Upper lobe of right lung (tissue), 1 donor: ENCODE measurements at regions not wholly inside any gene's neighbourhood (a gene's known extent, or its start where the extent isn't known, plus 50 kb on each side); places are given as distances from the start of the nearest gene placed in this dataset.

ENCODE experiments used
- ATAC-seq: fragments of 200-7000 bp; cut with Tn5 transposase; one replicate; pipeline ENCODE4 v1.9.1; 2020; ENCODE audit warnings: mild to moderate bottlenecking, moderate library complexity
- DNase-seq: peaks from one replicate; pipeline ENCODE4 v3.0.0-alpha.2; 2020
- H3K27ac ChIP-seq: fragments of 200-600 bp; one replicate; pipeline ENCODE4 v1.8.0; 2022
- H3K27me3 ChIP-seq: fragments of 200-600 bp; one replicate; pipeline ENCODE4 v1.8.0; 2022; ENCODE audit warnings: mild to moderate bottlenecking
- H3K36me3 ChIP-seq: fragments of 200-600 bp; one replicate; pipeline ENCODE4 v1.8.0; 2022
- H3K4me1 ChIP-seq: fragments of 200-600 bp; one replicate; pipeline ENCODE4 v1.8.0; 2022
- H3K4me3 ChIP-seq: fragments of 200-600 bp; one replicate; pipeline ENCODE4 v1.8.0; 2022; ENCODE audit warnings: mild to moderate bottlenecking
- H3K9me3 ChIP-seq: fragments of 200-600 bp; one replicate; pipeline ENCODE4 v1.8.0; 2022
- CTCF ChIP-seq: fragments of 200-600 bp; IDR thresholded peaks from one replicate; pipeline ENCODE4 v1.8.0; 2022; ENCODE audit warnings: antibody characterized with exemption
- intact Hi-C: fragments of 100-400 bp; cut with DNase I; formaldehyde crosslinking; loops from one replicate; pipeline ENCODE4 v1.11.0; 2022
- donor health status: DM: no; HTN: yes; CAD: no; lungs with severe emphysema.

- DNase-seq (no peak), ATAC-seq (no peak)
- no peak overlapping the region for H3K4me3 ChIP-seq
- no peak for TF ChIP-seq CTCF
- H3K36me3 ChIP-seq: no peaks in the 10 kb centered on the region
- no peaks in the 10 kb centered on the region for H3K4me1 ChIP-seq
- no peak overlapping the region for H3K27ac ChIP-seq
- H3K27me3 ChIP-seq: no peaks in the 10 kb centered on the region
- intact Hi-C loops: no loop called here
- no peaks in the 10 kb centered on the region for H3K9me3 ChIP-seq
Observed at GRCh38 chr13:72050251-72050650, 183.2 kb upstream of the DACH1 start.

- Histone ChIP-seq H3K27me3 (no peaks in the 10 kb centered on the region), H3K9me3 (no peaks in the 10 kb centered on the region), H3K36me3 (no peaks in the 10 kb centered on the region), H3K4me1 (no peaks in the 10 kb centered on the region), H3K4me3 (no peak overlapping the region), H3K27ac (no peak overlapping the region)
- DNase-seq (no peak), ATAC-seq (no peak)
- intact Hi-C loops: no loop called here
- no peak for TF ChIP-seq CTCF
Observed at GRCh38 chr13:72043366-72043765, 176.4 kb upstream of the DACH1 start.

- intact Hi-C loops: no loop called here
- H3K27me3 ChIP-seq: no peaks in the 10 kb centered on the region
- DNase-seq (no peak), ATAC-seq (no peak)
- no peaks in the 10 kb centered on the region for H3K9me3 ChIP-seq
- no peak for TF ChIP-seq CTCF
- H3K27ac ChIP-seq: no peak overlapping the region
- no peaks in the 10 kb centered on the region for H3K36me3 ChIP-seq
- H3K4me1 ChIP-seq: no peaks in the 10 kb centered on the region
- H3K4me3 ChIP-seq: no peak overlapping the region
Observed at GRCh38 chr13:72041165-72041564, 174.2 kb upstream of the DACH1 start.

GRCh38 chr13:72039126-72039525, 172.1 kb upstream of the DACH1 start:
- no peak for TF ChIP-seq CTCF
- intact Hi-C loops: no loop called here
- ATAC-seq: no peak
- H3K36me3 ChIP-seq: no peaks in the 10 kb centered on the region
- H3K27me3 ChIP-seq: no peaks in the 10 kb centered on the region
- DNase-seq: no peak
- H3K4me1 ChIP-seq: no peaks in the 10 kb centered on the region
- no peaks in the 10 kb centered on the region for H3K9me3 ChIP-seq
- no peak overlapping the region for H3K4me3 ChIP-seq
- H3K27ac ChIP-seq: no peak overlapping the region

- no peak for TF ChIP-seq CTCF
- no peaks in the 10 kb centered on the region for H3K36me3 ChIP-seq
- H3K9me3 ChIP-seq: peaks cover 8% of the 10 kb centered on the region
- DNase-seq (no peak), ATAC-seq (no peak)
- H3K4me3 ChIP-seq: no peak overlapping the region
- no peak overlapping the region for H3K27ac ChIP-seq
- intact Hi-C loops: no loop called here
- no peaks in the 10 kb centered on the region for H3K27me3 ChIP-seq
- no peaks in the 10 kb centered on the region for H3K4me1 ChIP-seq
Observed at GRCh38 chr13:72029981-72030380, 163.0 kb upstream of the DACH1 start.

- ATAC-seq: no peak
- H3K9me3 ChIP-seq: peaks cover 8% of the 10 kb centered on the region
- intact Hi-C loops: no loop called here
Observed at GRCh38 chr13:72025836-72026235, 158.8 kb upstream of the DACH1 start.

More at GRCh38 chr13:72025836-72026235, 158.8 kb upstream of the DACH1 start:
- Histone ChIP-seq H3K4me3 (no peak overlapping the region), H3K27me3 (no peaks in the 10 kb centered on the region), H3K4me1 (no peaks in the 10 kb centered on the region), H3K36me3 (no peaks in the 10 kb centered on the region), H3K27ac (no peak overlapping the region)
- no peak for TF ChIP-seq CTCF
- no peak for DNase-seq
